GM18861 (cell line): ENCODE measurements at regions not wholly inside any gene's neighbourhood (a gene's known extent, or its start where the extent isn't known, plus 50 kb on each side); places are given as distances from the start of the nearest gene placed in this dataset.

Experiments used
- ATAC-seq: cut with Tn5 transposase; IDR thresholded peaks from one replicate; pipeline ENCODE4 v1.9.1; 2021; ENCODE audit not compliant: unreplicated experiment

GRCh38 chr13:84997858-84998257 lies 801.4 kb downstream of the SLITRK6 start:
- ATAC-seq = no peak

DNA sequence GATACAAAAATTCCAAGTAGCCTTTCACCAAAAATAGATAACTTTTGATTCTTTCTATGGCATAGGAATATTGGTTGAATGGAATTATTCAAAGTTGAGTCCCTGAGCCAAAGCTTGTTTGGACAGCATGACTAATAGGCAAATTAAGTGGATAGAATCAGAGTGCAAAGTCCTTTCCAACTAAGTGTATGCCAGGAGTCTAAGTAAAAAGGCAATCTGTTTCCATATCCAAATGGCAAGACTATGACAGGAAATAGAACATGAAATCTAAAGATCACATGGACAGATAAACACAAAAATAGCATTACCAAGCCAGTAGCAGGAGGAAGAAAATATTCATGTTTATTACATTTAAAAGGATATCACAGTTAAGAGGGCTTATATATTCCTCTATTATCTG lies 804.6 kb downstream of the SLITRK6 start:
- ATAC-seq = no peak

DNA sequence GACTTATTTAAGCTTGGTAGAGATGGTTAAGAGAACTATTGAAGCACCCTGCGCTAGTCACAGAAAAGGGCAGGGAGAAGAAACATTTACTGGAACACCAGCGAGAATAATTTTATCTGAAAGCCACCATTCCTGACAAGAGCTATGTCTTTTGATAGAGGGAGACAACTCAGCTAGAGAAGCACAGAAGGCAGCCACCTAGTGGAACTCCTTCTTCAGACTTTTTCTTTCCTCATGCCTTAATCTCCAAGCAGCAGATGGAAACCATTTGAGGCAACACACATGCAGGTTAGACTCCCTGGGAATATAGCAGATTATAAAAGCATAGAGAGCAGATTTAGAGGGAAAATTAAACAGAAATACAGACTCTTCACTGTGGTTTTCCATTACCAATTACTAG lies 813.4 kb downstream of the SLITRK6 start:
- no peak for ATAC-seq

GRCh38 chr13:84983321-84983720 lies 815.9 kb downstream of the SLITRK6 start:
- no peak for ATAC-seq

DNA sequence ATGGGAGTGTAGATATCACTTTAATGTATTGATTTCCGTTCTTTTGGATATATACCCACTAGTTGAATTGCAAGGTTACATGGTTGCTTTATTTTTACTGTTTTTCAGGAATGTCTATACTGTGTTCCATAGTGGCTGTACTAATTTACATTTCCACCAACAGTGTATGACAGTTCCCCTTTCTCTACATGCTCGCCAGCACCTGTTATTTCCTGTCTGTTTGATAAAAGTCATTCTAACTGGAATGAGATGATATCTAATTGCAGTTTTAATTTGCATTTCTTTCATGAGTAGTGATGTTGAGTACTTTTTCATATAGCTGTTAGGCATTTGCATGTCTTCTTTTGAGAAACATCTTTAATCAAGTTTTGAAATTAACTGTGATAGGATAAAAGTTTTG lies 818.6 kb downstream of the SLITRK6 start:
- no peak for ATAC-seq

- no peak for ATAC-seq
Observed at GRCh38 chr13:84978851-84979250, 820.4 kb downstream of the SLITRK6 start.

DNA sequence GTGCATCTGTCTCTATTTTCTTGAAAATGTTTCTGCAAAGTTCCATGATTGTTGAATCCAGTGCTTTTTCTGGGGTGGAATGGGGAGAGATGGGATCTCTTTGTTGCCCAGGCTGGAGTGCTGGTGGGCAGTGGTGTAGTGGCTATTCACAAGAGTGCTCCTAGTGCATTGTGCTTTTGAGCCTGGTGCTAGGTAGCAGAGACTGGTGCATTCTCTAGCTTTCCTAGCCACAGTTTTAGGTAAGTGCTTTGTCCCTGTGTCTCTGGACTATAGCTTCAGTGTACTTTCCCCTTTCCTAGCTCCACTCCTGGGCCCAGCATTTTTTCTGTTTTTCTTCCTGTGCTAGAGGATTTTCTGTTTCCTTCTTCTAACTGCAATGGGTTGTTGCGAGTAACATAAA lies 825.6 kb downstream of the SLITRK6 start:
- no peak for ATAC-seq

DNA sequence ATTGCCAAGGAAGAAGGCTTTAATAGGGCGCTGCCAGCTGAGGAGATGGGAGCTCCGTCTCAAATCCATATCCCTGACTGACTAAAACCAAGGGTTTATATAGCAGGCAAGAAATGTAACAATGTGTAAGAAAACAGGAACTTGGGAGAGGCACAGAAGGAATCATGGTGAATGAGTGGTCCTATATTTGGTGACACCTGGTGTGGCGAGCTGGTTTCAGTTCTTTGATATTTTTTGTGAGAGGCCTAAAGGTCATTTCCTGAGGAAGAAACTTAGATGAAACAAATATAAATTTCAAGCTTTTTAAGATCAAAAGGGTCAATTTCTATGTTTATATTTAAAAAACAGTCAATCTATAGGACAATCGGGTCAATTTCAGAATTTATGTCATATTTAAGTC lies 826.3 kb downstream of the SLITRK6 start:
- ATAC-seq = no peak

GRCh38 chr13:84962849-84963248 lies 836.4 kb downstream of the SLITRK6 start:
- no peak for ATAC-seq

GRCh38 chr13:84962141-84962750 lies 837.0 kb downstream of the SLITRK6 start:
- no peak for ATAC-seq

DNA sequence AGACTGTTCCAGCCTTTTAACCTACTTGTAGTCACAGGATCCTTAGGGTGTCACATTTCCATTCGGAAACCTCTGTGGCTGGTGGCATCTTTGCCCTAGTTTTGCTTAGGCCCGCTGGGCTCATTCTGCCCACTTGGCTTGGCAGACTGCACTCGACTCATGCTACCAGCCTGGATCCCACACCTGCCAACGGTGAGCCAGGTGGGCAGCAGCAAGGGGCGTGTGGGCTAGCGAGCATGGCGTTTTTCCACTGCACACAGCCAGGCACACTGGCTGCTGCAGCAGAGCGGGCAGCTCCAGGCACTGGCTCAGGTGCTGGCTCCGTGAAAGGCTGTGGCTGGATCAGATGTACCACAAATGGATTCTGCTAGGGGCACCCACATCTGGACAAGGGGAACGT lies 838.2 kb downstream of the SLITRK6 start:
- no peak for ATAC-seq

- no peak for ATAC-seq
Observed at GRCh38 chr13:84959818-84960217, 839.4 kb downstream of the SLITRK6 start.

- no peak for ATAC-seq
Observed at GRCh38 chr13:84954636-84955035, 844.6 kb downstream of the SLITRK6 start.

DNA sequence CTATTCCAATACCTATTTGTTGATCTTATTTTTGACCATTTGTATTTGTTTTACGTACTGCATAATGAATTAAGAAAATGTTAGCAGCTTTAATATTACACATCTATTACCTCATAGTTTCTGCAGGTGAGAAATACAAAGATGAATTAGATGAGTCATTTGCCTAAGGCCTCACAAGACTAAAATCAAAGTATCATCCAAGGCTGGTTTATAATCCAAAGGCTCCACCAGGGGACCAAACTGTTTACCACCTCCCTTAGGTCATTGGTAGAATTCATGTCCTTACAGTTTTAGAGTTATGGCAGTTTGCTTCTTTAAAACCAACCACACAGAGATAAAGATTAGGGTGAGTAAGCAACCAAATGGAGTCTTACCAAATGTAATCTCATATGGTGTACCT lies 848.1 kb downstream of the SLITRK6 start:
- no peak for ATAC-seq

- ATAC-seq = no peak
Observed at GRCh38 chr13:84946192-84946591, 853.0 kb downstream of the SLITRK6 start.

DNA sequence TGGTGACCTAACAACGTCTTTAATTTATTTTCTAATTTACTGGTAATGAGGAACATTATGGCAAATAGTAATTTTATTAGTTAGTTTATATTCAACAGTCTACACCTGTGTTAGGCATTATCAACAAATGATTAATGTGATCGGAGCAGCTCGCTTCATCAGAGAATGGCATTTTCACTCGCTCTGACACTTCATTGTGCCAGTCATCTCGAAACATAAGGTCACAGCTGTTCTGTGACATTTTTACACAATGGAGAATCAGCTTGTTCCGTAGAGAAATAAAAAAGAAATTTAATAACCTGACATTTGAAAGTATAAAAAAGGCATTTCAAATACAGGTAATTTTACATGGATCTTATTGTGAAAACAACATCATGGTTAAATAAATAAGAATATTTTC lies 858.4 kb downstream of the SLITRK6 start:
- ATAC-seq = no peak

- no peak for ATAC-seq
Observed at GRCh38 chr13:84940167-84940566, 859.1 kb downstream of the SLITRK6 start.

DNA sequence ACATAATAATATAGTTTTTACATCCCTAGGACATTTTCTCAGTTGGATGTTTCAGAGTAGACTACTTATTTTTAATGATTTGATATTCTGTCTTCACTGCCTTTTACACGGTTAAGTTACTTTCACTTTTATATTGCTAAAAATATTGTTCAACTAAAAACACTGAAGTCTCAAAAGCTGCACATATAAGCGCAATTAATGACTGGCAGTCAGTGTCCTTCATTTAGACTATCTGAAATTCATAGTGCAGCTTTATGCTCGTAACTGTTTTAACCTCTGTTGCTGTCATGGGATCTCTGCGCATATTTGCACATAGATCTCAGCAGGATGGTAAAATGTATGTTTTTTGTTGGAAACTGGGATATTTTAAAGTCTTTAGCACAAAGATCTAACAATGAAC lies 864.3 kb downstream of the SLITRK6 start:
- no peak for ATAC-seq

DNA sequence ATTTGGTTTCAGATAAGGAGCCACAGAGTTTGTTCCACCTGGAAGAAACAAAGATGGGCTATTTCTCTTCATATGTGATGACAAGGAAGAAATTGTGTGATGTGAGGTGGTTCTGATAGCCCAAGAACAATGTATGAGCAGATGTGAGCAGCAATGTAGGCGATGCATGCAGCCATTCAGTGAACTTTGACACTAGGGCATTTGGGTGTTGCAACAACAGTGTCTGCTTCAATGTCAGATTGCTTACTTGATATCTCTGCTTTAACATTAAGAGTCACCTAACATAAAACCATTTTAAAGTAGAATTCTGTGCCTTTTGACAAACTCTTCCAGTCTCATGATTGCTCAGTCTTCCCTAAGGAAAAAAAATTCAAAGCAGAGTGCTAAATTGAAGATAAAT lies 865.4 kb downstream of the SLITRK6 start:
- ATAC-seq = no peak

DNA sequence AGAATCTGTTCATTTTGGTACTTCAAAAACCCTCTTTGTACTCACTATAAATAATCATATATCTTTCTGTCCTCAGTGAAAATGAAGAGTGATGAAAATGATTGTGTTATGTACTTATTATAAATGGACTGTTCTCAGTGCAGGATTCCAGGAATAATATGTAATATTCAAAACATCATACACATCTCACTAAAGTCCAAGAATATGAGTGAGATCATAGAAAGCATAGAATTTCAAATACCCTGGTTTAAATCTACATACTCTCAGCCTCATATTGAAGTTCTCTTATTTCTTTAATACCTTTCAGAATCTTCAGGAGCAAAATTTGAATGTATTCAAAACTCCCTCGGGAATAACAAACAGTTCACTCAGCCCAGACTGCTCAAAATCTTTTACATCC lies 868.0 kb downstream of the SLITRK6 start:
- no peak for ATAC-seq

GRCh38 chr13:84927442-84928169 lies 871.6 kb downstream of the SLITRK6 start:
- ATAC-seq = no peak

- no peak for ATAC-seq
Observed at GRCh38 chr13:84925443-84925842, 873.8 kb downstream of the SLITRK6 start.

DNA sequence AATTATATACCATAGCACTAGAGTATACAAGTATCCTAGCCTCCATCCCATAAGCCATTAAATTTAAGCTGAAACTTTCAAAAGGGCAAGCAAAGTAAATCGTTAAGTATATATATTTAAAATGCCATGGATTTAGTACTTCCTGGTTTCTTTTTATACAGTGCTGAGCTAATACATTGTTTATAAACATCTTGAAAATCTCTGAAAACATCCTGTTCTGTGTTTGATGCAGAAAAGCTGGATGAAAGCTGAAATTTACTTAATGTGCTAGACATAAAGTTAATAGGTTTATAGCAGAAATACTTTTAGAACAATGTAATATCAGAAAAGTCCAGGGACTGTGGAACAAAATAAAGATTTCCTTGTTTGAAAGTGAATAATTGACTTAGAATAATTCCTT lies 875.4 kb downstream of the SLITRK6 start:
- ATAC-seq = no peak
